ENCODE measurements at regions not wholly inside any gene's neighbourhood (a gene's known extent, or its start where the extent isn't known, plus 50 kb on each side); places are given as distances from the start of the nearest gene placed in this dataset.

DNA sequence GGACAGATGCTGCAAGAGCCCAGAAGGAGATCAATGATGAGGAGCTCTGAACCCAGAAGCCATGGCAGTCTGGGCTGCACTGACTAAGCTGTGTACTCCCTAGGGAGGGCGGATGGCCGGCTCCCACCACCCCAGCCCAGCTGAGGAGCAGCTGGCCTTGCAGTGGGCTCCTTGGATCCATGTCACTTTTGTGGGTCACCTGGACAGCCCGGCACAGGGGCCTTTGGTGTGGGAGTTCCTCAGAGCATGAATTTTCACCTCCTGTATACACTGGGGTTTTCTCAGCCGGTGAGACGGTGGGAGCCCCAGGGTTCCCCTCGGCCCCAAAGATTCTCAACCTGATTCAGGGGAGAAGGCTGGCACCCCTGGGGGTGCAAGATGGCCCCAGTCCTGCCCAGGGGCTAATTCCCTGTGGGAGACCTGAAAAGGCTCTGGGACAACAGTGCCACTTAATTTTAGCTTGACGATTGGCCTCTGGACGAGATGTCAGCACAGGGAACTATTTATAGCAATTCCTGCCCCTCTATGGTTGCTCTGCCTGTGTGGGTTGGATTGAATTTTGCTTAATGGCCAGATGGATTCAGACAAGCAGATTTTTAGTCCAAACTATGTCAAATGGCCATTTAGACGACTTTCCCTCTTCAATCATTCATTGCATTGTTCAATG, 121.6 kb upstream of the PMEPA1 start:
- TF ChIP-seq EZH2phosphoT487 (conservative IDR thresholded peaks at IDR 0.05; ENCODE audit: low read length) = no peak
- TF ChIP-seq, protein P1, sequence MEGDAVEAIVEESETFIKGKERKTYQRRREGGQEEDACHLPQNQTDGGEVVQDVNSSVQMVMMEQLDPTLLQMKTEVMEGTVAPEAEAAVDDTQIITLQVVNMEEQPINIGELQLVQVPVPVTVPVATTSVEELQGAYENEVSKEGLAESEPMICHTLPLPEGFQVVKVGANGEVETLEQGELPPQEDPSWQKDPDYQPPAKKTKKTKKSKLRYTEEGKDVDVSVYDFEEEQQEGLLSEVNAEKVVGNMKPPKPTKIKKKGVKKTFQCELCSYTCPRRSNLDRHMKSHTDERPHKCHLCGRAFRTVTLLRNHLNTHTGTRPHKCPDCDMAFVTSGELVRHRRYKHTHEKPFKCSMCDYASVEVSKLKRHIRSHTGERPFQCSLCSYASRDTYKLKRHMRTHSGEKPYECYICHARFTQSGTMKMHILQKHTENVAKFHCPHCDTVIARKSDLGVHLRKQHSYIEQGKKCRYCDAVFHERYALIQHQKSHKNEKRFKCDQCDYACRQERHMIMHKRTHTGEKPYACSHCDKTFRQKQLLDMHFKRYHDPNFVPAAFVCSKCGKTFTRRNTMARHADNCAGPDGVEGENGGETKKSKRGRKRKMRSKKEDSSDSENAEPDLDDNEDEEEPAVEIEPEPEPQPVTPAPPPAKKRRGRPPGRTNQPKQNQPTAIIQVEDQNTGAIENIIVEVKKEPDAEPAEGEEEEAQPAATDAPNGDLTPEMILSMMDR (IDR thresholded peaks at IDR 0.05; ENCODE audit: insufficient read depth, low read length, poor library complexity, severe bottlenecking) = no peak
